ENCODE measurements at regions not wholly inside any gene's neighbourhood (a gene's known extent, or its start where the extent isn't known, plus 50 kb on each side); places are given as distances from the start of the nearest gene placed in this dataset.

DNA sequence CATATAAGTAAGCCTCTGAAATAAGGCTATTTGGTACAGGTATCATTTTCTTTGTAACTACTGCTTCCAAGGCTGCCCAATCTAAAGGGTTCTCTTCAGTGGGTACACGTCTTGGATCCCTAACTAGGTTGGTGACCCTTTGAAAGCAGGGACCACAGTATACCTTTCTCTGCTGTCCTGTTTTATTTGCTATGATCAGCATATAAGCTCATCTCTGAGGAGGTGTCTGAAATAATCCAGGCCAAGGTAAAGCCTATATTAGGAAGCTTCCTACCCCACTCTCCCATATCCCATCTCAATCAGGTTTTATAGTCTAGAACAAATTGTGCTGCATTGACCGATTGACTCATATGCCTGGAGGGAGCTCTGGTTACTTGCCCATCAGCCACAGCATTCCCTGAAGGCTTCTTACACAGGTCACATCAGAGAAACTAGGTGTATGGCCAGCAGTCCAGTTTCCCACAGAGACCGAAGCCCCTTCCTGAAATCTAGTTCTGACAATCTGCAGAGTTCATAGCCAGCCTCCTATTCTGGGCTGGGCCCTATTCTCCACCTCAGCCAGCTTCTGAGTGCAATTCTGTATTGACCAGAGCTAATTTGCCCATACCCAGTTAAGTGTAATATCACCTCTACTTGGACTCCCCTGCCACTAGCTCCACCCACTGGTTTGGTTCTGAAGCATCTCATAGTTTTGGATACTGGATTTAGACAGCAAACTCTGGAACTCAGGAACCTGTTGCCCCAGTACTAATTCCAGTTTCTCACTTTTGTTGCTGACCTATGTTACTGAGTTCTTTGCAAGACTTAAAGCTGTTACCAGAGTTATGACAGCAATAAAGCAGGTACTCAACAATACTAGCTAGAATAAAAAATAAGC is 62.1 kb upstream of the ARHGAP20 start:
- Histone ChIP-seq H3K27ac (no peak overlapping the region), H3K36me3 (no peaks in the 10 kb centered on the region), H3K4me3 (no peak overlapping the region), H3K4me1 (peaks cover 0 to 15% (median 0%) of the 10 kb centered on the region in 9 donors), H3K27me3 (no peaks in the 10 kb centered on the region), H3K9me3 (peaks cover 0 to 14% (median 3%) of the 10 kb centered on the region in 11 donors)
- DNase-seq (no peak), ATAC-seq (no peak)
- intact Hi-C loops (cut with DNase I): no loop called here
- TF ChIP-seq CTCF (IDR thresholded peaks at IDR 0.05): no peak
- WGBS, 2 donors: 88 to 92% methylated on average over 3 of the region's 3 CpGs

GRCh38 chr11:110773442-110773841 is 61.2 kb upstream of the ARHGAP20 start:
- Histone ChIP-seq H3K27ac (no peak overlapping the region), H3K36me3 (no peaks in the 10 kb centered on the region), H3K4me1 (peaks cover 0 to 14% (median 0%) of the 10 kb centered on the region in 9 donors), H3K9me3 (peaks cover 0 to 5% (median 0%) of the 10 kb centered on the region in 11 donors), H3K4me3 (no peak overlapping the region), H3K27me3 (no peaks in the 10 kb centered on the region)
- 91 to 93% methylated on average over 1 of the region's 1 CpG for WGBS, 2 donors
- TF ChIP-seq CTCF (IDR thresholded peaks at IDR 0.05): no peak
- no peak for DNase-seq
- ATAC-seq: no peak
- intact Hi-C loops (cut with DNase I): no loop called here

DNA sequence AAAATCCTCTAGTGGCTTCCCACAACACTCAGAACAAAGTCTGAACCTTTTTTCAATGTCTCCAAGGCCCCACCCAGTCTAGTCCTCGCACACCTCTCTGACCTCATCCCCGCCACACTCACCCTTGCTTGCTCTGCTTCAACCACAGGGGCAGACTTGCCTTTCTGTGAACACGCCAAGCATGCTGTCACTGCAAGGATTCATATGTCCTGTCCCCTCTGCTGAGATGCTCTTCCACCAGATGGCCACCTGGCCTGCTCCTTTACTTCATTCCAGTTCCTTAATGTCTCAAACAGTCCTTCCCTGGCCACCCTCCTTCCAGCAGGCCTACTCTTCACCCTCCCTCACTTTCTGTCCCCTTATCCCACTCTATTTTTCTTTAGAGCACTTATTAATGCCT is 60.6 kb upstream of the ARHGAP20 start:
- ATAC-seq (no peak), DNase-seq (no peak)
- no peak overlapping the region for H3K27ac ChIP-seq
- H3K27me3 ChIP-seq: no peaks in the 10 kb centered on the region
- H3K4me3 ChIP-seq: no peak overlapping the region
- H3K4me1 ChIP-seq: peaks cover 0 to 9% (median 0%) of the 10 kb centered on the region in 9 donors
- H3K9me3 ChIP-seq: peaks cover 0 to 3% (median 0%) of the 10 kb centered on the region in 11 donors
- intact Hi-C loops (cut with DNase I): no loop called here
- no peaks in the 10 kb centered on the region for H3K36me3 ChIP-seq
- 81 to 85% methylated on average over 3 of the region's 3 CpGs for WGBS, 2 donors
- TF ChIP-seq CTCF (IDR thresholded peaks at IDR 0.05): no peak

DNA sequence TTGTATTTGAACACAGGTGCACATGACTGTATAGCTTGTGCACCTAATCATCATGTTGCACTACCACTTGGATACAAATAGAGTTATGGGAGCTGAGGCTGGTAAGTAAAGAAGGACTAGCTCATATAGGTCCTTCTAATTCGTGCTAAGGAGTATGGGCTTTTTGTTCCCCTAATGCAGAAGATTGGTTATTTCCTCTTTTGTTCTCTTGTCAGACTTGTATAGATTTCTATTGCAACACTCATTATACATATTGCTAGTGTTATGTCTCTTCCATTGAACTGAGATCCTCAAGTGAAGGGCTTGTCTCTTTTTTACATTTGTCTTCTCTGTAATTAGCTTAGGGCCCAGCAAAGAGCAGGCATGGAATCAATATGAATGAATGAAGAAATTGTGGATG is 54.1 kb upstream of the ARHGAP20 start:
- ATAC-seq: no peak
- Histone ChIP-seq H3K27ac (no peak overlapping the region), H3K36me3 (no peaks in the 10 kb centered on the region), H3K9me3 (peaks cover 0 to 3% (median 0%) of the 10 kb centered on the region in 11 donors), H3K27me3 (no peaks in the 10 kb centered on the region), H3K4me3 (no peak overlapping the region), H3K4me1 (peaks cover 0 to 8% (median 0%) of the 10 kb centered on the region in 9 donors)
- intact Hi-C loops (cut with DNase I): no loop called here
- WGBS, 2 donors: 66 to 70% methylated on average over 1 of the region's 1 CpG
- DNase-seq: no peak
- no peak for TF ChIP-seq CTCF (IDR thresholded peaks at IDR 0.05)
